OCI-LY7 (cell line): ENCODE measurements at regions not wholly inside any gene's neighbourhood (a gene's known extent, or its start where the extent isn't known, plus 50 kb on each side); places are given as distances from the start of the nearest gene placed in this dataset.

Experiments
- EZH2phosphoT487 ChIP-seq: fragments of 200-600 bp; sonication (generic); IDR thresholded peaks from 2 replicates; pipeline ENCODE4 v1.6.1; 2018; ENCODE audit warnings: low read depth, borderline replicate concordance, mild to moderate bottlenecking, mixed run types, antibody characterized with exemption, low read length, moderate library complexity, mixed read lengths
- TF ChIP-seq, protein P1 (sequence below): fragments of 200-600 bp; sonication (generic); conservative IDR thresholded peaks from 2 replicates; pipeline ENCODE4 v1.5.1; 2014; ENCODE audit warnings: mild to moderate bottlenecking, antibody characterized with exemption, low read length, moderate library complexity, mixed read lengths

DNA sequence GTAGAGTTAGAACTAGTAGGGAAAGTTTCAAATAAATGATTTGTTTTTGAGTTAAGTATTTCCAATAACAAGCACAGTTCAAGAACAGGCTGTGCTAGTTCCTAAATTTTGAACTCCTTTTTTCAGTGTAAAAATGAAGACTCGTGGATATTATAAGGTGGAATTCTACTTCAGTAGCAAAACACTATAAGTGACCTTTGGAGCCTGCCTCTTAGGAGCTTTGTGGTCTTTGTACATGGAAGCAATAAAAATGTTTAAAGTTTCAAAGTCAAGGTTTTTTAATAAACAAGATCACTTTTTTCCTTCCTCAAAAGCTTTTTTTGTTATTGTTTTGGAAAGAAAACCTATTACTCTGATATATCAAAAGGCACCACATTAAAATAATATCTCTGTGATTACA lies 292.4 kb upstream of the VWC2 start:
- TF ChIP-seq, protein P1, sequence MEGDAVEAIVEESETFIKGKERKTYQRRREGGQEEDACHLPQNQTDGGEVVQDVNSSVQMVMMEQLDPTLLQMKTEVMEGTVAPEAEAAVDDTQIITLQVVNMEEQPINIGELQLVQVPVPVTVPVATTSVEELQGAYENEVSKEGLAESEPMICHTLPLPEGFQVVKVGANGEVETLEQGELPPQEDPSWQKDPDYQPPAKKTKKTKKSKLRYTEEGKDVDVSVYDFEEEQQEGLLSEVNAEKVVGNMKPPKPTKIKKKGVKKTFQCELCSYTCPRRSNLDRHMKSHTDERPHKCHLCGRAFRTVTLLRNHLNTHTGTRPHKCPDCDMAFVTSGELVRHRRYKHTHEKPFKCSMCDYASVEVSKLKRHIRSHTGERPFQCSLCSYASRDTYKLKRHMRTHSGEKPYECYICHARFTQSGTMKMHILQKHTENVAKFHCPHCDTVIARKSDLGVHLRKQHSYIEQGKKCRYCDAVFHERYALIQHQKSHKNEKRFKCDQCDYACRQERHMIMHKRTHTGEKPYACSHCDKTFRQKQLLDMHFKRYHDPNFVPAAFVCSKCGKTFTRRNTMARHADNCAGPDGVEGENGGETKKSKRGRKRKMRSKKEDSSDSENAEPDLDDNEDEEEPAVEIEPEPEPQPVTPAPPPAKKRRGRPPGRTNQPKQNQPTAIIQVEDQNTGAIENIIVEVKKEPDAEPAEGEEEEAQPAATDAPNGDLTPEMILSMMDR, result no peak
- TF ChIP-seq EZH2phosphoT487, result no peak
